ENCODE measurements at regions not wholly inside any gene's neighbourhood (a gene's known extent, or its start where the extent isn't known, plus 50 kb on each side); places are given as distances from the start of the nearest gene placed in this dataset.

DNA sequence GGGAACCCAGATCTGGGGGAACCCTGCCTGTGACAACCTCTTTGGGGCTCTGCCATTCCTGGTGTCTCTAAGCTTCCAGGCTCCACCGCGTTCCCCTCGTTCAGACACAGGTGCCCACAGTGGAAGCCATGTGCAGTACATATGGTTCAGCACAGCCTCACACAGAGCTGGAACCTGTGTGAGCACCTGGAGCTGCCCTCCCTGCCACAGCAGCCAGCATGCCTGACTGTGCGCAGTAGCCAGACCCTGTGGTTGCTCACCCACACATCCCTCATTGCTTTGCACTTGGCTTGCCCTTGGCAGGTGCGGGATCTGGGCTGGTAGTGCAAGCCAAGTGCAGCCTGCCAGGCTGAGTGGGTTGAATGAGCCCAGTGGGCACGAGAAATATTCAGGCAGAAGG, 814.2 kb downstream of the PDHA2 start:
- no peak for TF ChIP-seq CEBPB (IDR thresholded peaks at IDR 0.05)
- no peak for TF ChIP-seq NFIC (IDR thresholded peaks at IDR 0.05)
- TF ChIP-seq TAF1 (IDR thresholded peaks at IDR 0.05; ENCODE audit: low read depth), result no peak
- no peak for TF ChIP-seq TEAD4 (IDR thresholded peaks at IDR 0.05)
- no peak for TF ChIP-seq RAD21 (IDR thresholded peaks at IDR 0.05; ENCODE audit: low read depth)
- no peak for TF ChIP-seq YY1 (IDR thresholded peaks at IDR 0.05; ENCODE audit: low read depth)
- TF ChIP-seq CREB1 (IDR thresholded peaks at IDR 0.05; ENCODE audit: low read depth), result no peak

Measured in Ishikawa (cell line).